ENCODE measurements at regions not wholly inside any gene's neighbourhood (a gene's known extent, or its start where the extent isn't known, plus 50 kb on each side); places are given as distances from the start of the nearest gene placed in this dataset.

DNA sequence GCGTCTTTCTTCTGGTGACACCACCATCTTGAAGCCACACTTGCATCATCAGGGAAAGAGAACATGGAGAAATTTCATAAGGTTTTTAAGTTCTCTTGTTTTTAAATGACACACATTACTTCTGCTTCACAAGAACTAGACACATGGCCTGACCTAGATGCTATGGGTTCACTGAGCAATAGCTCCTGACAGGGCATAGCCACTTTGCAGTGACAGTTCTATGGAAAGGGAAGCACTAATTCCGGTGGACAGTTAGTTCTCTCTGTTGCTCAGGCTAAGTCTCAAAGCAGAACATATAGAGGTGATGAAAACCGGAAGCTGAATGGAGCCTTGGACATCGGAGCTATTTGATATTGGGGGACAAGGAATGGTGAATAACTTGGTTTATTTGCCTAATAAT is 940.1 kb upstream of the WWC1 start:
- Histone ChIP-seq H3K9me3 (ENCODE audit: insufficient read depth, low read length) (no peaks in the 10 kb centered on the region), H3K27ac (ENCODE audit: low read depth, low read length) (no peak overlapping the region)
- TF ChIP-seq, protein P1, sequence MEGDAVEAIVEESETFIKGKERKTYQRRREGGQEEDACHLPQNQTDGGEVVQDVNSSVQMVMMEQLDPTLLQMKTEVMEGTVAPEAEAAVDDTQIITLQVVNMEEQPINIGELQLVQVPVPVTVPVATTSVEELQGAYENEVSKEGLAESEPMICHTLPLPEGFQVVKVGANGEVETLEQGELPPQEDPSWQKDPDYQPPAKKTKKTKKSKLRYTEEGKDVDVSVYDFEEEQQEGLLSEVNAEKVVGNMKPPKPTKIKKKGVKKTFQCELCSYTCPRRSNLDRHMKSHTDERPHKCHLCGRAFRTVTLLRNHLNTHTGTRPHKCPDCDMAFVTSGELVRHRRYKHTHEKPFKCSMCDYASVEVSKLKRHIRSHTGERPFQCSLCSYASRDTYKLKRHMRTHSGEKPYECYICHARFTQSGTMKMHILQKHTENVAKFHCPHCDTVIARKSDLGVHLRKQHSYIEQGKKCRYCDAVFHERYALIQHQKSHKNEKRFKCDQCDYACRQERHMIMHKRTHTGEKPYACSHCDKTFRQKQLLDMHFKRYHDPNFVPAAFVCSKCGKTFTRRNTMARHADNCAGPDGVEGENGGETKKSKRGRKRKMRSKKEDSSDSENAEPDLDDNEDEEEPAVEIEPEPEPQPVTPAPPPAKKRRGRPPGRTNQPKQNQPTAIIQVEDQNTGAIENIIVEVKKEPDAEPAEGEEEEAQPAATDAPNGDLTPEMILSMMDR (IDR thresholded peaks at IDR 0.05; ENCODE audit: insufficient read depth, low read length, poor library complexity, severe bottlenecking), result no peak
- no peak for TF ChIP-seq EZH2phosphoT487 (conservative IDR thresholded peaks at IDR 0.05; ENCODE audit: low read length)

DNA sequence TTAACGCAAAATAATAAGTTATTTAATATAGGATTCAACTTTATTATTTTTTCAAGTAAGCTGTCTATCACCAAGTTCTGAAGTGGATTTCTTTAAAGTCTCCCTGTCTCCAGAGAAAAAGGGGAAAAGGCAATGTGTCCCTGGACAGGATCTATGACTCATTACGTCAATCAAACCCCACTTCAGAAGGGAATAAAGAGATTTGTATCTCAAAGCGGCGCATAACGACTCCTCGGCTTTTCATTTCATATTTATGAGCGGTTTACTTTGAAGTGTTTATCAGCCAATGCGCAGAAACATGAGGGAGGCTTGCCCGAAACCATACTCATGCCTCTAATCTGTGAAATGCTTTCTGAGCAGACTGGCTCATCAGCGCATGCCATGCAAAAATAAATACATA is 938.6 kb upstream of the WWC1 start:
- Histone ChIP-seq H3K36me3 (ENCODE audit: low read length) (no peaks in the 10 kb centered on the region), H3F3A (ENCODE audit: insufficient read depth) (no peaks in the 10 kb centered on the region), H3K27me3 (ENCODE audit: low read length) (no peaks in the 10 kb centered on the region), H3K9ac (ENCODE audit: low read length) (no peak overlapping the region), H4K20me1 (ENCODE audit: low read depth, low read length) (no peaks in the 10 kb centered on the region), H2AFZ (ENCODE audit: low read depth, low read length, severe bottlenecking) (no peak overlapping the region), H3K79me2 (ENCODE audit: insufficient read depth, low read length) (no peaks in the 10 kb centered on the region), H3K9me3 (ENCODE audit: insufficient read depth, low read length) (no peaks in the 10 kb centered on the region), H3K4me2 (ENCODE audit: low read depth, low read length, poor library complexity, severe bottlenecking) (no peak overlapping the region), H3K27ac (ENCODE audit: low read depth, low read length) (no peak overlapping the region), H3K4me3 (ENCODE audit: insufficient read depth, low read length, poor library complexity, severe bottlenecking) (no peak overlapping the region), H3K9me2 (replicated peaks; ENCODE audit: insufficient read depth, low read length) (no peaks in the 10 kb centered on the region)
- TF ChIP-seq, protein P1 (IDR thresholded peaks at IDR 0.05; ENCODE audit: insufficient read depth, low read length, poor library complexity, severe bottlenecking), result no peak
- TF ChIP-seq EZH2phosphoT487 (conservative IDR thresholded peaks at IDR 0.05; ENCODE audit: low read length), result no peak

More for the DNA sequence above, 940.1 kb upstream of the WWC1 start:
- H3K36me3 ChIP-seq (ENCODE audit: low read length), result no peaks in the 10 kb centered on the region
- no peaks in the 10 kb centered on the region for H3K9me2 ChIP-seq (replicated peaks; ENCODE audit: insufficient read depth, low read length)
- no peaks in the 10 kb centered on the region for H3K79me2 ChIP-seq (ENCODE audit: insufficient read depth, low read length)
- no peak overlapping the region for H3K4me2 ChIP-seq (ENCODE audit: low read depth, low read length, poor library complexity, severe bottlenecking)
- no peak overlapping the region for H2AFZ ChIP-seq (ENCODE audit: low read depth, low read length, severe bottlenecking)
- H3F3A ChIP-seq (ENCODE audit: insufficient read depth), result no peaks in the 10 kb centered on the region
- H3K9ac ChIP-seq (ENCODE audit: low read length), result no peak overlapping the region
- H3K27me3 ChIP-seq (ENCODE audit: low read length), result no peaks in the 10 kb centered on the region
- H3K4me3 ChIP-seq (ENCODE audit: insufficient read depth, low read length, poor library complexity, severe bottlenecking), result no peak overlapping the region
- H4K20me1 ChIP-seq (ENCODE audit: low read depth, low read length), result no peaks in the 10 kb centered on the region

DNA sequence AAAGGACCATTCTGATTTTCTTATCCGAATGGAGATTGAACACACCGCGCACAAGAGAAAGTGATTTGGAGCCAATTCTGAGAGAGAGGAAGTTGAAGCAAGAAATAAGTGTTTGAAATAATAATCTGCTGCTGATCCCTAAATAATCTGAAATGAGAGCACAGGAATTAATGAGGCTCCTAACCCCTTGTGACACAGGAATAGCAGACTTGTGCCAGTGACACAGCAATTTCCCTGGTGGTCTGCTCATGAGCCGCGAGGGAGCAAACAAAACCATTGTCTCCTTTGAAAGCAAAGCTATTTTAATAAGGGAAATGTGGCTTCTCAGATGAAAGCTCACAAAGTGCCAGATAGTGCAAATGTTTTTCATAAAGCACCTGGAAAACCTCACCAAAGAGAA is 936.1 kb upstream of the WWC1 start:
- Histone ChIP-seq H3K9ac (ENCODE audit: low read length) (no peak overlapping the region), H3K27me3 (ENCODE audit: low read length) (no peaks in the 10 kb centered on the region), H4K20me1 (ENCODE audit: low read depth, low read length) (no peaks in the 10 kb centered on the region), H2AFZ (ENCODE audit: low read depth, low read length, severe bottlenecking) (no peak overlapping the region), H3K36me3 (ENCODE audit: low read length) (no peaks in the 10 kb centered on the region), H3K79me2 (ENCODE audit: insufficient read depth, low read length) (no peaks in the 10 kb centered on the region), H3K9me3 (ENCODE audit: insufficient read depth, low read length) (no peaks in the 10 kb centered on the region), H3K27ac (ENCODE audit: low read depth, low read length) (no peak overlapping the region), H3F3A (ENCODE audit: insufficient read depth) (no peaks in the 10 kb centered on the region), H3K9me2 (replicated peaks; ENCODE audit: insufficient read depth, low read length) (no peaks in the 10 kb centered on the region), H3K4me2 (ENCODE audit: low read depth, low read length, poor library complexity, severe bottlenecking) (no peak overlapping the region), H3K4me3 (ENCODE audit: insufficient read depth, low read length, poor library complexity, severe bottlenecking) (no peak overlapping the region)
- TF ChIP-seq, protein P1 (IDR thresholded peaks at IDR 0.05; ENCODE audit: insufficient read depth, low read length, poor library complexity, severe bottlenecking), result no peak
- no peak for TF ChIP-seq EZH2phosphoT487 (conservative IDR thresholded peaks at IDR 0.05; ENCODE audit: low read length)

Measured in SU-DHL-6 (cell line).